NB4 (cell line): ENCODE measurements at regions not wholly inside any gene's neighbourhood (a gene's known extent, or its start where the extent isn't known, plus 50 kb on each side); places are given as distances from the start of the nearest gene placed in this dataset.

ENCODE experiments used
- CTCF ChIP-seq: IDR thresholded peaks from one replicate; pipeline ENCODE4 v1.5.1; 2012; ENCODE audit warnings: low read depth, low read length
- MAX ChIP-seq: IDR thresholded peaks from 2 replicates; pipeline ENCODE4 v1.6.1; 2011; ENCODE audit warnings: low read depth, low read length
- POLR2A ChIP-seq: IDR thresholded peaks from 2 replicates; pipeline ENCODE4 v1.6.1; 2011; ENCODE audit warnings: mild to moderate bottlenecking; ENCODE audit not compliant: insufficient read length; ENCODE audit errors: extremely low read depth

- no peak for TF ChIP-seq POLR2A
- no peak for TF ChIP-seq CTCF
- TF ChIP-seq MAX: no peak
These were observed 1467.2 kb downstream of the RPA4 start for GRCh38 chrX:98350940-98351339.
